ENCODE measurements at regions not wholly inside any gene's neighbourhood (a gene's known extent, or its start where the extent isn't known, plus 50 kb on each side); places are given as distances from the start of the nearest gene placed in this dataset.

GRCh38 chr4:10369517-10369916 lies 87.7 kb downstream of the ZNF518B start (continued):
- TF ChIP-seq CTCF (IDR thresholded peaks at IDR 0.05 in 2 of 3, conservative IDR thresholded peaks at IDR 0.05 in 1 of 3; ENCODE audit: borderline replicate concordance in 1 of 3, insufficient read depth in 1 of 3, low read depth in 2 of 3, low read length in 2 of 3) = no peak
- no peak for TF ChIP-seq POLR2A (IDR thresholded peaks at IDR 0.05; ENCODE audit: borderline replicate concordance, extremely low read depth, insufficient read depth, insufficient read length)
- no peak for TF ChIP-seq FOSL1 (IDR thresholded peaks at IDR 0.05; ENCODE audit: low read depth)
- TF ChIP-seq EGR1 (IDR thresholded peaks at IDR 0.05; ENCODE audit: low read depth) = no peak

- no peak for DNase-seq (ENCODE audit: low read depth, low spot score)
These were observed 90.6 kb downstream of the ZNF518B start for GRCh38 chr4:10366628-10367027.

More at GRCh38 chr4:10366628-10367027, 90.6 kb downstream of the ZNF518B start:
- Histone ChIP-seq H4K20me1 (ENCODE audit: insufficient read depth) (no peaks in the 10 kb centered on the region), H3K9ac (ENCODE audit: low read length) (no peak overlapping the region), H3K27ac (ENCODE audit: low read depth, low read length) (no peak overlapping the region), H3K79me2 (ENCODE audit: insufficient read depth, low read length) (no peaks in the 10 kb centered on the region), H3K4me2 (ENCODE audit: low read length) (no peak overlapping the region), H3K9me2 (ENCODE audit: insufficient read depth) (no peaks in the 10 kb centered on the region), H3K9me3 (ENCODE audit: control insufficient read depth in 1 of 2, insufficient read depth in 1 of 2, low read depth in 1 of 2, low read length in 2 of 2) (no peaks in the 10 kb centered on the region), H3K4me1 (ENCODE audit: control insufficient read depth in 1 of 2, insufficient read depth in 2 of 2, low read length in 2 of 2) (no peaks in the 10 kb centered on the region), H2AFZ (ENCODE audit: low read depth, low read length, poor library complexity, severe bottlenecking) (no peak overlapping the region), H3K4me3 (replicated peaks in 1 of 2; ENCODE audit: low read depth in 1 of 2, low read length in 2 of 2) (no peak overlapping the region), H3K27me3 (ENCODE audit: insufficient read depth, low read length) (peaks cover 63% of the 10 kb centered on the region), H3K36me3 (ENCODE audit: control insufficient read depth in 1 of 2, insufficient read depth in 2 of 2, low read length in 2 of 2) (no peaks in the 10 kb centered on the region)
- no peak for ATAC-seq
- RAD21 ChIA-PET (ENCODE audit: low non-redundant PET in 1 of 2, low total read pairs in 2 of 2, uncharacterized antibody in 2 of 2, unreplicated experiment in 2 of 2) = no interaction called here
- intact Hi-C loops (cut with micrococcal nuclease) = no loop called here
- TF ChIP-seq EZH2 (IDR thresholded peaks at IDR 0.05) (no peak), ATF3 (IDR thresholded peaks at IDR 0.05) (no peak), CEBPB (IDR thresholded peaks at IDR 0.05; ENCODE audit: low read depth) (no peak), ELF1 (IDR thresholded peaks at IDR 0.05; ENCODE audit: borderline replicate concordance, low read depth) (no peak), ZBTB33 (IDR thresholded peaks at IDR 0.05; ENCODE audit: extremely low read depth, insufficient replicate concordance, low read length) (no peak), SP1 (IDR thresholded peaks at IDR 0.05; ENCODE audit: low read depth) (no peak), CBX3 (IDR thresholded peaks at IDR 0.05; ENCODE audit: low read depth) (no peak), SRF (IDR thresholded peaks at IDR 0.05; ENCODE audit: low read depth) (no peak), EGR1 (IDR thresholded peaks at IDR 0.05; ENCODE audit: low read depth) (no peak), CTCF (IDR thresholded peaks at IDR 0.05 in 2 of 3, conservative IDR thresholded peaks at IDR 0.05 in 1 of 3; ENCODE audit: borderline replicate concordance in 1 of 3, insufficient read depth in 1 of 3, low read depth in 2 of 3, low read length in 2 of 3) (no peak)
- POLR2A ChIA-PET = no interaction called here
- CTCF ChIA-PET = no interaction called here
- BruUV-seq (replicated peaks) = no TSS peak

Data from HCT116 (cell line).